Heart left ventricle (tissue), 13 donors: ENCODE measurements at regions not wholly inside any gene's neighbourhood (a gene's known extent, or its start where the extent isn't known, plus 50 kb on each side); places are given as distances from the start of the nearest gene placed in this dataset.

ENCODE experiments used
- POLR2A ChIP-seq, 2 donors: fragments of 450-650 bp; IDR thresholded peaks; one replicate each; pipeline ENCODE4 v1.6.1; 2017; ENCODE audit warnings: antibody characterized with exemption in 2 of 2, mild to moderate bottlenecking in 2 of 2, moderate library complexity in 2 of 2
- TF ChIP-seq, protein P1 (sequence below), 12 donors: fragments of 200-600 bp; sonication (generic) in 4 of 12; IDR thresholded peaks; one replicate each; pipeline versions ENCODE4 v1.5.0 to v1.8.0; 2018 to 2022; ENCODE audit warnings: antibody characterized with exemption in 12 of 12, mild to moderate bottlenecking in 5 of 12
- donor health status: ischemic (EF 13 %, LVEDD 7.1; RV severe dilation, severe dysfunction).
- donor health status: DM: no; HTN: yes; CAD: no.
- donor health status: DM: no; HTN: no; CAD: no.
- donor health status: ischemic (EF 25% LVEDD 6.9; RV normal size, moderate dysfunction).
- donor health status: ischemic (EF 25% LVEDD 5.7; RV mildly dilated, moderate dysfunction).
- donor health status: ischemic (EF 35%, LVEDD 5.7; RV mildly dilated, moderate dysfunction).
- donor health status: nonischemic (EF 11% LVEDD 7.7; RV severe dilation, severe dysfunction).
- donor health status: DM: yes; HTN: yes; CAD: no.
- donor health status: PGD.
- donor health status: ischemic (EF 29% LVEDD 5.4; RV normal size, mild dysfunction).
- donor health status: nonischemic (EF 23%, LVEDD 6.1; RV moderate dilation, normal function).

DNA sequence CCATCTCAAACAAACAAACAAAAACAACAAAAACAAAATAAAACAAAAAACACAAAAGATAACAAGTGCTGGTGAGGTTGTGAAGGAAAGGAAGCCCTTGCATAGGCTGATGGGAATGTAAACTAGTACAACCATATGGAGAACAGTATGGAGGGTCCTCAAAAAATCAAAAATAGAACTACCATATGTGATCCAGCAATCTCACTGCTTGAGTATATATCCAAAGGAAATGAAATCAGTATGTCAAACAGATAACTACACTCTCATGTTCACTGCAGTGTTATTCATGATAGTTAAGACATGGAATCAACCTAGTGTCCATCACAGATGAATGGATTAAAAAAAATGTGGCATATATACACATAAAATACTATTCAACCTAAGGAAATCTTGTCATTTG, 395.7 kb upstream of the SLC24A2 start:
- no peak for TF ChIP-seq POLR2A (IDR thresholded peaks at IDR 0.05)
- TF ChIP-seq, protein P1, sequence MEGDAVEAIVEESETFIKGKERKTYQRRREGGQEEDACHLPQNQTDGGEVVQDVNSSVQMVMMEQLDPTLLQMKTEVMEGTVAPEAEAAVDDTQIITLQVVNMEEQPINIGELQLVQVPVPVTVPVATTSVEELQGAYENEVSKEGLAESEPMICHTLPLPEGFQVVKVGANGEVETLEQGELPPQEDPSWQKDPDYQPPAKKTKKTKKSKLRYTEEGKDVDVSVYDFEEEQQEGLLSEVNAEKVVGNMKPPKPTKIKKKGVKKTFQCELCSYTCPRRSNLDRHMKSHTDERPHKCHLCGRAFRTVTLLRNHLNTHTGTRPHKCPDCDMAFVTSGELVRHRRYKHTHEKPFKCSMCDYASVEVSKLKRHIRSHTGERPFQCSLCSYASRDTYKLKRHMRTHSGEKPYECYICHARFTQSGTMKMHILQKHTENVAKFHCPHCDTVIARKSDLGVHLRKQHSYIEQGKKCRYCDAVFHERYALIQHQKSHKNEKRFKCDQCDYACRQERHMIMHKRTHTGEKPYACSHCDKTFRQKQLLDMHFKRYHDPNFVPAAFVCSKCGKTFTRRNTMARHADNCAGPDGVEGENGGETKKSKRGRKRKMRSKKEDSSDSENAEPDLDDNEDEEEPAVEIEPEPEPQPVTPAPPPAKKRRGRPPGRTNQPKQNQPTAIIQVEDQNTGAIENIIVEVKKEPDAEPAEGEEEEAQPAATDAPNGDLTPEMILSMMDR (IDR thresholded peaks at IDR 0.05), result no peak
